ENCODE measurements at regions not wholly inside any gene's neighbourhood (a gene's known extent, or its start where the extent isn't known, plus 50 kb on each side); places are given as distances from the start of the nearest gene placed in this dataset.

DNA sequence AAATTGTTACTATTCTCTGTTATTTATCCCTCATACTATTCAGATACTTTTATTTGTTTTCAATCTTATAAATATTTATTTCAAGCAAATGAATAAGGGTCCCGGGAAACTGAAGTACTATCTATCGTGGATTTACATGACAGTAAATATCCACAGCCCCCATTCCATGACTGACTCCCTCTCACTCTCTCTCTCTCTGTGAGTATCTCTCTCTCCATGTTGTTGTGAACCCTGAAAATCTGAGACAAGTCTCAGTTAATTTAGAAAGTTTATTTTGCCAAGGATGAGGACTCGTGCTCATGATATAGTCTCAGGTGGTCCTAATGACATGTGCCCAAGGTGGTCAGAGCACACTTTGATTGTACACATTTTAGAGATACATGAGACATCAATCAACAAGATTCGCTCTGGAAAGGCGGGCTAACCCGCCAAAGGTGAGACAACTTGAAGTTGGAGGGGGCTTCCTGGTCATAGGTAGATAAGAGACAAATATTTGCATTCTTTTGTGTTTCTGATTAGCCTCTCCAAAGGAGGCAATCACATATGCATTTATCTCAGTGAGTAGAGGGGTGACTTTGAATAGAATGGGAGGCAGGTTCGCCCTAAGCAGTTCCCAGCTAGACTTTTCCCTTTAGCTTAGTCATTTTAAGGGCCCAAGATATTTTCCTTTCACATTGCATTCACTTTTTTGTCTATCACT, 986.4 kb downstream of the NLGN4X start:
- TF ChIP-seq, protein P1, sequence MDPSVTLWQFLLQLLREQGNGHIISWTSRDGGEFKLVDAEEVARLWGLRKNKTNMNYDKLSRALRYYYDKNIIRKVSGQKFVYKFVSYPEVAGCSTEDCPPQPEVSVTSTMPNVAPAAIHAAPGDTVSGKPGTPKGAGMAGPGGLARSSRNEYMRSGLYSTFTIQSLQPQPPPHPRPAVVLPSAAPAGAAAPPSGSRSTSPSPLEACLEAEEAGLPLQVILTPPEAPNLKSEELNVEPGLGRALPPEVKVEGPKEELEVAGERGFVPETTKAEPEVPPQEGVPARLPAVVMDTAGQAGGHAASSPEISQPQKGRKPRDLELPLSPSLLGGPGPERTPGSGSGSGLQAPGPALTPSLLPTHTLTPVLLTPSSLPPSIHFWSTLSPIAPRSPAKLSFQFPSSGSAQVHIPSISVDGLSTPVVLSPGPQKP (IDR thresholded peaks at IDR 0.05; ENCODE audit: low read depth, low read length) = no peak
- TF ChIP-seq ZNF207 (IDR thresholded peaks at IDR 0.05; ENCODE audit: borderline replicate concordance) (no peak), ZNF217 (IDR thresholded peaks at IDR 0.05) (no peak), NFYA (IDR thresholded peaks at IDR 0.05; ENCODE audit: borderline replicate concordance, low read depth, low read length) (no peak), ZBED1 (IDR thresholded peaks at IDR 0.05; ENCODE audit: borderline replicate concordance) (no peak), BCL11A (IDR thresholded peaks at IDR 0.05; ENCODE audit: low read depth, low read length) (no peak), JUNB (IDR thresholded peaks at IDR 0.05) (no peak), RFX5 (IDR thresholded peaks at IDR 0.05; ENCODE audit: low read depth, low read length) (no peak), KLF5 (IDR thresholded peaks at IDR 0.05; ENCODE audit: partially characterized antibody) (no peak), ATF7 (IDR thresholded peaks at IDR 0.05; ENCODE audit: low read depth) (no peak), BMI1 (IDR thresholded peaks at IDR 0.05; ENCODE audit: borderline replicate concordance) (no peak), DPF2 (IDR thresholded peaks at IDR 0.05) (no peak), NFXL1 (IDR thresholded peaks at IDR 0.05; ENCODE audit: borderline replicate concordance) (no peak), BHLHE40 (IDR thresholded peaks at IDR 0.05; ENCODE audit: borderline replicate concordance in 1 of 2, low read depth in 2 of 2, low read length in 1 of 2) (no peak), MYB (IDR thresholded peaks at IDR 0.05; ENCODE audit: borderline replicate concordance, low read depth, low read length) (no peak), CBX3 (IDR thresholded peaks at IDR 0.05; ENCODE audit: borderline replicate concordance, low read depth) (no peak)
- TF ChIP-seq, protein P2, sequence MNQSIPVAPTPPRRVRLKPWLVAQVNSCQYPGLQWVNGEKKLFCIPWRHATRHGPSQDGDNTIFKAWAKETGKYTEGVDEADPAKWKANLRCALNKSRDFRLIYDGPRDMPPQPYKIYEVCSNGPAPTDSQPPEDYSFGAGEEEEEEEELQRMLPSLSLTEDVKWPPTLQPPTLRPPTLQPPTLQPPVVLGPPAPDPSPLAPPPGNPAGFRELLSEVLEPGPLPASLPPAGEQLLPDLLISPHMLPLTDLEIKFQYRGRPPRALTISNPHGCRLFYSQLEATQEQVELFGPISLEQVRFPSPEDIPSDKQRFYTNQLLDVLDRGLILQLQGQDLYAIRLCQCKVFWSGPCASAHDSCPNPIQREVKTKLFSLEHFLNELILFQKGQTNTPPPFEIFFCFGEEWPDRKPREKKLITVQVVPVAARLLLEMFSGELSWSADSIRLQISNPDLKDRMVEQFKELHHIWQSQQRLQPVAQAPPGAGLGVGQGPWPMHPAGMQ (IDR thresholded peaks at IDR 0.05; ENCODE audit: borderline replicate concordance) = no peak
- in situ Hi-C loops (cut with MboI) = no loop called here

More for the DNA sequence above, 986.4 kb downstream of the NLGN4X start:
- Histone ChIP-seq H3K27ac (ENCODE audit: control insufficient read depth, insufficient read depth) (no peak overlapping the region), H3K4me2 (ENCODE audit: control insufficient read depth, insufficient read depth) (no peak overlapping the region), H2AFZ (ENCODE audit: control insufficient read depth, low read depth, low read length) (no peak overlapping the region), H4K20me1 (ENCODE audit: control insufficient read depth, insufficient read depth) (no peaks in the 10 kb centered on the region), H3K9ac (ENCODE audit: control insufficient read depth, insufficient read depth, low read length) (no peak overlapping the region), H3K36me3 (ENCODE audit: control insufficient read depth in 2 of 2, insufficient read depth in 2 of 2, low read length in 1 of 2) (no peaks in the 10 kb centered on the region), H3K9me3 (replicated peaks; ENCODE audit: control insufficient read depth, insufficient read depth, low read length) (no peaks in the 10 kb centered on the region), H3K4me1 (ENCODE audit: control insufficient read depth, insufficient read depth, low read length) (no peaks in the 10 kb centered on the region), H3K79me2 (ENCODE audit: control insufficient read depth, insufficient read depth, low read length) (no peaks in the 10 kb centered on the region), H3K27me3 (replicated peaks in 1 of 2; ENCODE audit: control insufficient read depth in 2 of 2, insufficient read depth in 2 of 2, low read length in 1 of 2) (no peaks in the 10 kb centered on the region), H3K4me3 (no peak overlapping the region)
- BruUV-seq (replicated peaks) = no TSS peak
- 10% methylated on average over 7 of the region's 7 CpGs for WGBS (ENCODE audit: insufficient coverage, insufficient replicate concordance, low lambda C conversion rate, missing lambda C conversion rate)
- intact Hi-C loops (cut with micrococcal nuclease; ENCODE audit: unreplicated experiment) = no loop called here
- DNase-seq (ENCODE audit: low read depth, low spot score) (no peak), ATAC-seq (no peak), FAIRE-seq (no peak)
- POLR2A ChIA-PET = no interaction called here
- CTCF ChIA-PET = no interaction called here
- SMC1A ChIA-PET (ENCODE audit: uncharacterized antibody, unreplicated experiment) = no interaction called here
- RAD21 ChIA-PET (ENCODE audit: unreplicated experiment) = no interaction called here

Measured in GM12878 (cell line).